ENCODE measurements at regions not wholly inside any gene's neighbourhood (a gene's known extent, or its start where the extent isn't known, plus 50 kb on each side); places are given as distances from the start of the nearest gene placed in this dataset.

DNA sequence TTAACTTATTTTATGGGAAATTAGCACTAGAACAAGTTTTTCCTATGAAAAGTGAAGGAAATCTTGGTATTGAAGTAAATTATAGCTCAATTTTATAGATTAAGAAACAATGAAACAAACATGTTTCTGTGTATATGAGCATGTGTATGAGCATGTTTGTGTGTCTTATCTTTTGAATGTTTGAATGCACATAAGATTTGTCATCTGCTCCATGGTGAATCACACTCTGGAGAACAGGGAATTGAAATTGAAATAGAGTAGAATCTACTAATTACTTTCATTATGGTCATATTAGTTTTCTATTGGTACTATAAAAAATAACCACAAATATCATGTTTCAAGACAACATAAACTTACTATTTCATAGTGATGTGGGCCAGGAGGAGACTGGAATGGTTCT, 646.6 kb downstream of the OTOL1 start:
- TF ChIP-seq POLR2A (IDR thresholded peaks at IDR 0.05) = no peak
- TF ChIP-seq, protein P1, sequence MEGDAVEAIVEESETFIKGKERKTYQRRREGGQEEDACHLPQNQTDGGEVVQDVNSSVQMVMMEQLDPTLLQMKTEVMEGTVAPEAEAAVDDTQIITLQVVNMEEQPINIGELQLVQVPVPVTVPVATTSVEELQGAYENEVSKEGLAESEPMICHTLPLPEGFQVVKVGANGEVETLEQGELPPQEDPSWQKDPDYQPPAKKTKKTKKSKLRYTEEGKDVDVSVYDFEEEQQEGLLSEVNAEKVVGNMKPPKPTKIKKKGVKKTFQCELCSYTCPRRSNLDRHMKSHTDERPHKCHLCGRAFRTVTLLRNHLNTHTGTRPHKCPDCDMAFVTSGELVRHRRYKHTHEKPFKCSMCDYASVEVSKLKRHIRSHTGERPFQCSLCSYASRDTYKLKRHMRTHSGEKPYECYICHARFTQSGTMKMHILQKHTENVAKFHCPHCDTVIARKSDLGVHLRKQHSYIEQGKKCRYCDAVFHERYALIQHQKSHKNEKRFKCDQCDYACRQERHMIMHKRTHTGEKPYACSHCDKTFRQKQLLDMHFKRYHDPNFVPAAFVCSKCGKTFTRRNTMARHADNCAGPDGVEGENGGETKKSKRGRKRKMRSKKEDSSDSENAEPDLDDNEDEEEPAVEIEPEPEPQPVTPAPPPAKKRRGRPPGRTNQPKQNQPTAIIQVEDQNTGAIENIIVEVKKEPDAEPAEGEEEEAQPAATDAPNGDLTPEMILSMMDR (IDR thresholded peaks at IDR 0.05) = no peak

All from gastroesophageal sphincter (tissue), 3 donors.